ENCODE measurements at regions not wholly inside any gene's neighbourhood (a gene's known extent, or its start where the extent isn't known, plus 50 kb on each side); places are given as distances from the start of the nearest gene placed in this dataset.

DNA sequence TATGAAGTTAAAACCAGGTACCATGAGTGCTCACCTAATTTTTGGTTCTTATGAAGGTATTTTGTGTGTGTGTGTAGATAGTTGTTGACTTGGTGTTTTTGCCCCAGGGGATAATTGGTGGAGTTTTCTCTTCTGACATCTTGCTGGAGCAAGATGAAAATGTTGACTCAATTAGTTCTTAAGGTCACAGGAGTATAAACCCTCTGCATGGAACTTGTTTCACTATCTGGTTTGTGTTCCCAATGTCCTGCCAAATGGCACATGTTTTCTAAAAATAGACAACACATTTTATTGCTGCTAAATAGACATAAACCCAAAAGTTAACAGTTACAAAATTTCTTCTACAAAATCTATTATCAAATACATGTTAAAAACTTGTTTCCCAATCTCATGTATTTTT, 180.9 kb downstream of the FAM170A start (continued):
- TF ChIP-seq, protein P1, sequence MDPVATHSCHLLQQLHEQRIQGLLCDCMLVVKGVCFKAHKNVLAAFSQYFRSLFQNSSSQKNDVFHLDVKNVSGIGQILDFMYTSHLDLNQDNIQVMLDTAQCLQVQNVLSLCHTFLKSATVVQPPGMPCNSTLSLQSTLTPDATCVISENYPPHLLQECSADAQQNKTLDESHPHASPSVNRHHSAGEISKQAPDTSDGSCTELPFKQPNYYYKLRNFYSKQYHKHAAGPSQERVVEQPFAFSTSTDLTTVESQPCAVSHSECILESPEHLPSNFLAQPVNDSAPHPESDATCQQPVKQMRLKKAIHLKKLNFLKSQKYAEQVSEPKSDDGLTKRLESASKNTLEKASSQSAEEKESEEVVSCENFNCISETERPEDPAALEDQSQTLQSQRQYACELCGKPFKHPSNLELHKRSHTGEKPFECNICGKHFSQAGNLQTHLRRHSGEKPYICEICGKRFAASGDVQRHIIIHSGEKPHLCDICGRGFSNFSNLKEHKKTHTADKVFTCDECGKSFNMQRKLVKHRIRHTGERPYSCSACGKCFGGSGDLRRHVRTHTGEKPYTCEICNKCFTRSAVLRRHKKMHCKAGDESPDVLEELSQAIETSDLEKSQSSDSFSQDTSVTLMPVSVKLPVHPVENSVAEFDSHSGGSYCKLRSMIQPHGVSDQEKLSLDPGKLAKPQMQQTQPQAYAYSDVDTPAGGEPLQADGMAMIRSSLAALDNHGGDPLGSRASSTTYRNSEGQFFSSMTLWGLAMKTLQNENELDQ (CRISPR knock-in tag; IDR thresholded peaks at IDR 0.05; ENCODE audit: borderline replicate concordance) = no peak
- no peak for TF ChIP-seq FOXK1 (CRISPR knock-in tag; IDR thresholded peaks at IDR 0.05; ENCODE audit: borderline replicate concordance, low read depth)
- TF ChIP-seq, protein P2, sequence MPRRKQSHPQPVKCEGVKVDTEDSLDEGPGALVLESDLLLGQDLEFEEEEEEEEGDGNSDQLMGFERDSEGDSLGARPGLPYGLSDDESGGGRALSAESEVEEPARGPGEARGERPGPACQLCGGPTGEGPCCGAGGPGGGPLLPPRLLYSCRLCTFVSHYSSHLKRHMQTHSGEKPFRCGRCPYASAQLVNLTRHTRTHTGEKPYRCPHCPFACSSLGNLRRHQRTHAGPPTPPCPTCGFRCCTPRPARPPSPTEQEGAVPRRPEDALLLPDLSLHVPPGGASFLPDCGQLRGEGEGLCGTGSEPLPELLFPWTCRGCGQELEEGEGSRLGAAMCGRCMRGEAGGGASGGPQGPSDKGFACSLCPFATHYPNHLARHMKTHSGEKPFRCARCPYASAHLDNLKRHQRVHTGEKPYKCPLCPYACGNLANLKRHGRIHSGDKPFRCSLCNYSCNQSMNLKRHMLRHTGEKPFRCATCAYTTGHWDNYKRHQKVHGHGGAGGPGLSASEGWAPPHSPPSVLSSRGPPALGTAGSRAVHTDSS (CRISPR knock-in tag; conservative IDR thresholded peaks at IDR 0.05) = no peak

DNA sequence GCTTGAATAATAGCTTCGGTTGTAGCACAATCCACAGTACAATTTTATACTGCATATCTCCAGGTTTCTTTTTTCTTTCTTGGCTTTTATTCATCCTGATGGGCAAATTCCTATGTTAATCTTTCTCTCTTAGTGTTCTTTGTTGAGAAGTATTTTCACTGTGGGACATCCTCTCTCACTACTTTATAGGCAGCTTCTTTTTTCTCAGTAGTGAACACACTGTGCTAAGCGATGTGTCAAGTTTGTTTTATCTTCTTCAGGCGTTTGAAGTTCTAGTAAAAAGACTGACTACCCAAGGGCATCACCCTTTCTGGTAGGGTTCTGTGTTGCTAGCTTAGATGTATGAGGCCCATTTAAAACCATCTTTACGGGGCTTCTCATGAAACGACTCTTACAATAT, 182.1 kb downstream of the FAM170A start:
- ChIA-PET POLR2A (no interaction called here), CTCF (ENCODE audit: low intra/inter-chr PET ratio, low total read pairs) (no interaction called here)
- WGBS (ENCODE audit: low lambda C conversion rate) = 1% methylated on average over 5 of the region's 5 CpGs
- no peaks in the 10 kb centered on the region for H3K36me3 ChIP-seq (replicated peaks in 1 of 2; ENCODE audit: control insufficient read depth in 1 of 2, insufficient read depth in 2 of 2, low read length in 2 of 2)
- H3K9me3 ChIP-seq (ENCODE audit: low read length) = peaks cover 8% of the 10 kb centered on the region; the same call in 1 of the 2 replicates
- H3K4me2 ChIP-seq (ENCODE audit: low read depth, low read length) = no peak overlapping the region
- H3K9ac ChIP-seq (ENCODE audit: insufficient read depth, low read depth, low read length) = no peak overlapping the region
- no peak overlapping the region for H3K4me3 ChIP-seq (replicated peaks in 1 of 3; ENCODE audit: insufficient read depth in 1 of 3, low read depth in 2 of 3, low read length in 3 of 3)
- ATAC-seq (no peak), DNase-seq (ENCODE audit: low spot score) (no peak), FAIRE-seq (no peak)
- H4K20me1 ChIP-seq (ENCODE audit: insufficient read depth, low read length) = no peaks in the 10 kb centered on the region
- H2AFZ ChIP-seq (ENCODE audit: low read length) = no peak overlapping the region
- in situ Hi-C loops (cut with HindIII; ENCODE audit: extremely low pct_ligation_motif_present, low pct_unique_long_range_greater_than_20kb) (no loop called here), intact Hi-C loops (cut with micrococcal nuclease; ENCODE audit: unreplicated experiment) (no loop called here)
- BruUV-seq (replicated peaks) = no TSS peak
- no peaks in the 10 kb centered on the region for H3K27me3 ChIP-seq (ENCODE audit: control insufficient read depth in 1 of 2, insufficient read depth in 2 of 2, low read length in 2 of 2)
- no peaks in the 10 kb centered on the region for H3K4me1 ChIP-seq (ENCODE audit: insufficient read depth, low read length)
- no peaks in the 10 kb centered on the region for H3K79me2 ChIP-seq (ENCODE audit: insufficient read depth, low read length)
- H3K27ac ChIP-seq (ENCODE audit: extremely low read length, insufficient read depth, low read length) = no peak overlapping the region
- TF ChIP-seq CHCHD3 (CRISPR knock-in tag; IDR thresholded peaks at IDR 0.05) (no peak), PITX1 (CRISPR knock-in tag; IDR thresholded peaks at IDR 0.05) (no peak), ZNF761 (CRISPR knock-in tag; conservative IDR thresholded peaks at IDR 0.05) (no peak), ZNF24 (IDR thresholded peaks at IDR 0.05) (no peak), PCBP2 (optimal IDR thresholded peaks at IDR 0.05; ENCODE audit: low read depth, low read length, poor library complexity, severe bottlenecking) (no peak), CENPX (CRISPR knock-in tag; IDR thresholded peaks at IDR 0.05) (no peak), KLF15 (CRISPR knock-in tag; IDR thresholded peaks at IDR 0.05; ENCODE audit: borderline replicate concordance) (no peak), SCMH1 (CRISPR knock-in tag; IDR thresholded peaks at IDR 0.05; ENCODE audit: borderline replicate concordance) (no peak), ZNF83 (CRISPR knock-in tag; IDR thresholded peaks at IDR 0.05; ENCODE audit: borderline replicate concordance) (no peak), XBP1 (CRISPR knock-in tag; IDR thresholded peaks at IDR 0.05) (no peak), ZMYM4 (CRISPR knock-in tag; IDR thresholded peaks at IDR 0.05) (no peak), ZNF264 (CRISPR knock-in tag; IDR thresholded peaks at IDR 0.05) (no peak), PHB2 (IDR thresholded peaks at IDR 0.05; ENCODE audit: partially characterized antibody) (no peak), ZNF441 (CRISPR knock-in tag; IDR thresholded peaks at IDR 0.05; ENCODE audit: borderline replicate concordance) (no peak), STAG1 (CRISPR knock-in tag; IDR thresholded peaks at IDR 0.05) (no peak), MXD4 (CRISPR knock-in tag; IDR thresholded peaks at IDR 0.05) (no peak)
- TF ChIP-seq, protein P3, sequence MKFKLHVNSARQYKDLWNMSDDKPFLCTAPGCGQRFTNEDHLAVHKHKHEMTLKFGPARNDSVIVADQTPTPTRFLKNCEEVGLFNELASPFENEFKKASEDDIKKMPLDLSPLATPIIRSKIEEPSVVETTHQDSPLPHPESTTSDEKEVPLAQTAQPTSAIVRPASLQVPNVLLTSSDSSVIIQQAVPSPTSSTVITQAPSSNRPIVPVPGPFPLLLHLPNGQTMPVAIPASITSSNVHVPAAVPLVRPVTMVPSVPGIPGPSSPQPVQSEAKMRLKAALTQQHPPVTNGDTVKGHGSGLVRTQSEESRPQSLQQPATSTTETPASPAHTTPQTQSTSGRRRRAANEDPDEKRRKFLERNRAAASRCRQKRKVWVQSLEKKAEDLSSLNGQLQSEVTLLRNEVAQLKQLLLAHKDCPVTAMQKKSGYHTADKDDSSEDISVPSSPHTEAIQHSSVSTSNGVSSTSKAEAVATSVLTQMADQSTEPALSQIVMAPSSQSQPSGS (CRISPR knock-in tag; IDR thresholded peaks at IDR 0.05) = no peak

Data from HepG2 (cell line).